ENCODE measurements at regions not wholly inside any gene's neighbourhood (a gene's known extent, or its start where the extent isn't known, plus 50 kb on each side); places are given as distances from the start of the nearest gene placed in this dataset.
"Not testable (repeated sequence)": the region's sequence is repeated elsewhere in the genome, so short reads cannot be mapped to it uniquely, and the experiment has no call there.

- no peak for DNase-seq (ENCODE audit: low spot score)
Observed at GRCh38 chr1:143610196-143610595, 361.6 kb downstream of the FAM72C start.

- DNase-seq (ENCODE audit: low spot score): no peak
Observed at GRCh38 chr1:143604887-143605286, 366.9 kb downstream of the FAM72C start.

GRCh38 chr1:143584508-143584907, 387.3 kb downstream of the FAM72C start:
- DNase-seq (ENCODE audit: low spot score): no peak

- no peak for DNase-seq (ENCODE audit: low spot score)
Observed at GRCh38 chr1:143574891-143575520, 396.8 kb downstream of the FAM72C start.

- not testable (repeated sequence) for DNase-seq (ENCODE audit: low spot score)
Observed at GRCh38 chr1:143572661-143573060, 399.1 kb downstream of the FAM72C start.

- DNase-seq (ENCODE audit: low spot score): not testable (repeated sequence)
Observed at GRCh38 chr1:143563761-143564160, 408.0 kb downstream of the FAM72C start.

GRCh38 chr1:143553627-143554026, 418.2 kb downstream of the FAM72C start:
- DNase-seq (ENCODE audit: low spot score): no peak

DNA sequence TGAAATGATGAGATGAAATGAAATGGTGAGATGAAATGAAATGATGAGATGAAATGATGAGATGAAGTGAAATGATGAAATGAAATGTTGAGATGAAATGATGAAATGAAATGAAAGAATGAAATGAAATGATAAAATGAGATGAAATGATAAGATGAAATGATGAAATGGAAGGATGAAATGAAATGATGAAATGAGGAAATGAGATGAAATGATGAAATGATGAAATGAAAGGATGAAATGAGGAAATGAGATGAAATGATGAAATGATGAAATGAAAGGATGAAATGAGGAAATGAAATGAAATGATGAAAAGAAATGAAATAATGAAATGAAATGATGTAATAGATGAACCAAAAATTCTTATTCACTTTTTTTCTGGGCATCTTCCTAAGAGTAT, 467.1 kb downstream of the FAM72C start:
- DNase-seq (ENCODE audit: low spot score): not testable (repeated sequence)

DNA sequence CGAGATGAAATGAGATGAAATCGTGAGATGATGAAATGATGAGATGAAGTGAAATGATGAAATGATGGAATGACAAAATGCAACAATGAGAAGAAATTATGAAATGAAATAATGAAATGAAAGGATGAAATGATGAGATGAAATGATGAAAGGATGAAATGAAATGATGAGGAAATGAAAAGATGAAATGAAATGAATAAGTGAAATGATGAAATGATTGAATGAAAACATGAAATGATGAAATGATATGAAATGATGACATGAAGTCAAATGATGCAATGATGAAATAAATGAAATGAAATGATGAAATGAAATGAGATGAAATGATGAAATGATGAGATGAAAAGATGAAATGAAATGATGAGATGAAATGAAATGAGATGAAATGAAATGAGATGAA, 467.7 kb downstream of the FAM72C start:
- not testable (repeated sequence) for DNase-seq (ENCODE audit: low spot score)

GRCh38 chr1:143503048-143503447, 468.7 kb downstream of the FAM72C start:
- DNase-seq (ENCODE audit: low spot score): not testable (repeated sequence)

- not testable (repeated sequence) for DNase-seq (ENCODE audit: low spot score)
Observed at GRCh38 chr1:143502038-143502437, 469.7 kb downstream of the FAM72C start.

DNA sequence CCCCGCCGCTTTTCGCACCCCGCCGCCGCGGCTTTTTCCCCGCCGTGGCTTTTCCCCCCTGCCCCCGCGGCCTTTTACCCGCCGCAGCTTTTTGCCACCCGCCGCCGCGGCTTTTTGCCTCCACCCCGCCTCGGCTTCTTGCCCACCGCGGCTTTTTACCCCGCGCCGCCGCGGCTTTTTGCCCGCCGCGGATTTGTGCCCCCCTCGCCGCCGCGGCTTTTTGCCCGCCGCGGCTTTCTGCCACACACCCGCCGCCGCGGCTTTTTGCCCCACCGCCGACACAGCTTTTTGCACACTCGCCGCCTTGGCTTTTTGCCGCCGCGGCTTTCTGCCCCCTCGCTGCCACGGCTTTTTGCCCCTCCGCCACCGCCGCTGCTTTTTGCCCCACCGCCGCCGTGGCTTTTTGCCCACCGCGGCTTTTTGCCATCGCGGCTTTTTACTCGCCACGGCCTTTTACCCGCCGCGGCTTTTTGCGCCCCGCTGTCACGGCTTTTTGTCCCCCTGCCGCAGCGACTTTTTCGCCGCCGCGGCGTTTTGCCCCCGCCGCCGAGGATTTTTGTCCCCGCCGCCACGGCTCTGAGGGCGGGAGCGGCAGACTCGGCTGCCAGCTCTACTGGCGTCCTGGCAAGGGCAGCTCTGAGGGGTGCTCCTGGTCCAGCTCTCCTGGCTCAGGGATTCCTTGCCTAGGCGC, 473.6 kb downstream of the FAM72C start:
- not testable (repeated sequence) for DNase-seq (ENCODE audit: low spot score)

- no peak for DNase-seq (ENCODE audit: low spot score)
Observed at GRCh38 chr1:143497374-143497747, 474.4 kb downstream of the FAM72C start.

- not testable (repeated sequence) for DNase-seq (ENCODE audit: low spot score)
Observed at GRCh38 chr1:143496526-143497373, 475.0 kb downstream of the FAM72C start.
